ENCODE measurements at regions not wholly inside any gene's neighbourhood (a gene's known extent, or its start where the extent isn't known, plus 50 kb on each side); places are given as distances from the start of the nearest gene placed in this dataset.
A peak's percentile ranks its signal among the peaks of the same experiment; 100 is the strongest.
"Not testable (repeated sequence)": the region's sequence is repeated elsewhere in the genome, so short reads cannot be mapped to it uniquely, and the experiment has no call there.

GRCh38 chr12:131430158-131430742 lies 280.6 kb upstream of the SFSWAP start:
- Histone ChIP-seq H3K79me2 (ENCODE audit: low read depth) (no peaks in the 10 kb centered on the region), H3K4me2 (no peak overlapping the region), H4K20me1 (ENCODE audit: low read depth) (no peaks in the 10 kb centered on the region), H3K9me3 (ENCODE audit: low read depth) (no peaks in the 10 kb centered on the region), H3K27ac (no peak overlapping the region), H3K9ac (no peak overlapping the region), H3K27me3 (no peaks in the 10 kb centered on the region), H3K4me3 (no peak overlapping the region), H3F3A (ENCODE audit: low read depth) (no peaks in the 10 kb centered on the region), H3K36me3 (no peaks in the 10 kb centered on the region), H3K4me1 (peaks cover 4% of the 10 kb centered on the region), H2AFZ (replicated peaks) (no peak overlapping the region)
- DNase-seq (ENCODE audit: low spot score): no peak
- TF ChIP-seq EZH2phosphoT487 (IDR thresholded peaks at IDR 0.05): no peak
- TF ChIP-seq CTCF (IDR thresholded peaks at IDR 0.05): no peak
- peaks cover 4% of the 10 kb centered on the region for H3K9me3 Mint-ChIP-seq
- H3K4me1 Mint-ChIP-seq: peaks cover 33% of the 10 kb centered on the region
- H3K4me3 Mint-ChIP-seq: peak overlapping the region; percentile 29
- peaks cover 8% of the 10 kb centered on the region for H3K27me3 Mint-ChIP-seq (ENCODE audit: insufficient read depth, low read depth)
- H3K36me3 Mint-ChIP-seq: no peaks in the 10 kb centered on the region
- no peak overlapping the region for H3K27ac Mint-ChIP-seq

- Mint-ChIP-seq H3K27ac (peak overlapping the region; percentile 81), H3K4me1 (peaks cover 34% of the 10 kb centered on the region)
- not testable (repeated sequence) for H3K4me2 ChIP-seq; H3K36me3 Mint-ChIP-seq; H2AFZ ChIP-seq (replicated peaks); H3K9ac ChIP-seq; H3K4me3 ChIP-seq; H3K27me3 Mint-ChIP-seq (ENCODE audit: insufficient read depth, low read depth); H3K4me1 ChIP-seq; H3K27ac ChIP-seq; H4K20me1 ChIP-seq (ENCODE audit: low read depth); H3K36me3 ChIP-seq; H3K27me3 ChIP-seq; H3F3A ChIP-seq (ENCODE audit: low read depth); H3K79me2 ChIP-seq (ENCODE audit: low read depth); DNase-seq (ENCODE audit: low spot score); H3K9me3 Mint-ChIP-seq; H3K9me3 ChIP-seq (ENCODE audit: low read depth); H3K4me3 Mint-ChIP-seq
Measured at GRCh38 chr12:131431126-131431655, 279.7 kb upstream of the SFSWAP start.

GRCh38 chr12:131432532-131433260 lies 278.2 kb upstream of the SFSWAP start:
- no peak overlapping the region for H3K4me3 Mint-ChIP-seq
- Histone ChIP-seq H3K27ac (no peak overlapping the region), H3K9ac (no peak overlapping the region), H3K4me1 (peaks cover 4% of the 10 kb centered on the region), H3K9me3 (ENCODE audit: low read depth) (no peaks in the 10 kb centered on the region), H2AFZ (replicated peaks) (no peak overlapping the region), H3K79me2 (ENCODE audit: low read depth) (no peaks in the 10 kb centered on the region), H3K27me3 (no peaks in the 10 kb centered on the region), H3K36me3 (no peaks in the 10 kb centered on the region), H4K20me1 (ENCODE audit: low read depth) (no peaks in the 10 kb centered on the region), H3K4me3 (no peak overlapping the region), H3K4me2 (peak overlapping the region; percentile 42), H3F3A (ENCODE audit: low read depth) (no peaks in the 10 kb centered on the region)
- H3K27ac Mint-ChIP-seq: no peak overlapping the region
- H3K9me3 Mint-ChIP-seq: peaks cover 6% of the 10 kb centered on the region
- no peaks in the 10 kb centered on the region for H3K36me3 Mint-ChIP-seq
- peaks cover 38% of the 10 kb centered on the region for H3K4me1 Mint-ChIP-seq
- H3K27me3 Mint-ChIP-seq (ENCODE audit: insufficient read depth, low read depth): peaks cover 6% of the 10 kb centered on the region
- DNase-seq (ENCODE audit: low spot score): peak; percentile 47
- TF ChIP-seq EZH2phosphoT487 (IDR thresholded peaks at IDR 0.05) (no peak), CTCF (IDR thresholded peaks at IDR 0.05) (no peak), EZH2 (IDR thresholded peaks at IDR 0.05) (no peak)
